GM12865 (cell line): ENCODE measurements at regions not wholly inside any gene's neighbourhood (a gene's known extent, or its start where the extent isn't known, plus 50 kb on each side); places are given as distances from the start of the nearest gene placed in this dataset.
"Not testable (repeated sequence)": the region's sequence is repeated elsewhere in the genome, so short reads cannot be mapped to it uniquely, and the experiment has no call there.

ENCODE experiments used
- DNase-seq: peaks from one replicate; pipeline ENCODE4 v3.0.0; 2010; ENCODE audit warnings: low read depth
- H3K4me3 ChIP-seq: 2 replicates; pipeline ENCODE4 v1.5.1; 2011; ENCODE audit warnings: mild to moderate bottlenecking, low read depth, low read length, control low read depth
- TF ChIP-seq, protein P1 (sequence below): IDR thresholded peaks from 2 replicates; pipeline ENCODE4 v1.5.1; 2011; ENCODE audit warnings: low read length, control low read depth, low read depth, inconsistent platforms; ENCODE audit not compliant: insufficient read depth; ENCODE audit errors: missing control alignments

- TF ChIP-seq, protein P1, sequence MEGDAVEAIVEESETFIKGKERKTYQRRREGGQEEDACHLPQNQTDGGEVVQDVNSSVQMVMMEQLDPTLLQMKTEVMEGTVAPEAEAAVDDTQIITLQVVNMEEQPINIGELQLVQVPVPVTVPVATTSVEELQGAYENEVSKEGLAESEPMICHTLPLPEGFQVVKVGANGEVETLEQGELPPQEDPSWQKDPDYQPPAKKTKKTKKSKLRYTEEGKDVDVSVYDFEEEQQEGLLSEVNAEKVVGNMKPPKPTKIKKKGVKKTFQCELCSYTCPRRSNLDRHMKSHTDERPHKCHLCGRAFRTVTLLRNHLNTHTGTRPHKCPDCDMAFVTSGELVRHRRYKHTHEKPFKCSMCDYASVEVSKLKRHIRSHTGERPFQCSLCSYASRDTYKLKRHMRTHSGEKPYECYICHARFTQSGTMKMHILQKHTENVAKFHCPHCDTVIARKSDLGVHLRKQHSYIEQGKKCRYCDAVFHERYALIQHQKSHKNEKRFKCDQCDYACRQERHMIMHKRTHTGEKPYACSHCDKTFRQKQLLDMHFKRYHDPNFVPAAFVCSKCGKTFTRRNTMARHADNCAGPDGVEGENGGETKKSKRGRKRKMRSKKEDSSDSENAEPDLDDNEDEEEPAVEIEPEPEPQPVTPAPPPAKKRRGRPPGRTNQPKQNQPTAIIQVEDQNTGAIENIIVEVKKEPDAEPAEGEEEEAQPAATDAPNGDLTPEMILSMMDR: no peak
- no peak overlapping the region for H3K4me3 ChIP-seq
- no peak for DNase-seq
Observed at GRCh38 chr11:71323876-71324526, 71.6 kb upstream of the SHANK2 start.

GRCh38 chr11:71322861-71323582 is 70.6 kb upstream of the SHANK2 start:
- TF ChIP-seq, protein P1: no peak
- H3K4me3 ChIP-seq: no peak overlapping the region
- no peak for DNase-seq

GRCh38 chr11:71322192-71322735 is 69.9 kb upstream of the SHANK2 start:
- TF ChIP-seq, protein P1: no peak
- H3K4me3 ChIP-seq: no peak overlapping the region
- DNase-seq: no peak

GRCh38 chr11:71321433-71322191 is 69.2 kb upstream of the SHANK2 start:
- no peak for DNase-seq
- TF ChIP-seq, protein P1: no peak
- H3K4me3 ChIP-seq: no peak overlapping the region

DNA sequence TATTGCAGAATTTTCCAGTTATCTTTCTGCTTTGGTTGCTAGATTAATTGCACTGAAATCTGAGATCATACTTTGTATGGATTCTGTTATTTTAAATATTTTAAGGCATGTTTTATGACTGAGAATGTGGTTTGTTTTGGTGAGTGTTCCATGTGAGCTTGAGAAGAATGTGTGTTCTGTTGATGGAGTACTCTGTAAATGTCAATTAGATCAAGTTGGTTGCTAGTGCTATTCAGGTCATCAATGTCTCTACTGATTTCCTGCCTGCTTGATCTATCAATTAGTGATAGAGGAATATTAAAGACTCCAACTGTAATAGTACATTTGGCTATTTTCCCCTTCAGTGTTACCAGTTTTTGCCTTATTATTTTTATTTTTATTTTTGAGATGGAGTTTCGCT is 64.3 kb upstream of the SHANK2 start:
- no peak overlapping the region for H3K4me3 ChIP-seq
- TF ChIP-seq, protein P1: no peak
- DNase-seq: no peak

DNA sequence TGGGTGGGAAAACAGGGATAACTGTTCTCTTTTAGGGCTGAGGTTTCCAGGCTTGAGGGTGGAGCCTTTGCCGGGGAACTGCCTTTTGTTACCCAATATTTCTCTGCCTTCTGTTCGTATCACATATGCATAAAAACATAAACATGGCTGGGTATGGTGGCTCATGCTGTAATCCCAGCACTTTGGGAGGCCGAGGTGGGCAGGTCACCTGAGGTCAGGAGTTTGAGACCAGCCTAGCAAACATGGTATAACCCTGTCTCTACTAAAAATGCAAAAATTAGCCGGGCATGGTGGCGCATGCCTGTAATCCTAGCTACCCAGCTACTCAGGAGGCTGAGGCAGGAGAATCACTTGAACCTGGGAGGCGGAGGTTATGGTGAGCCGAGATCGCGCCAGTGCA is 60.2 kb upstream of the SHANK2 start:
- H3K4me3 ChIP-seq, DNase-seq: not testable (repeated sequence)

DNA sequence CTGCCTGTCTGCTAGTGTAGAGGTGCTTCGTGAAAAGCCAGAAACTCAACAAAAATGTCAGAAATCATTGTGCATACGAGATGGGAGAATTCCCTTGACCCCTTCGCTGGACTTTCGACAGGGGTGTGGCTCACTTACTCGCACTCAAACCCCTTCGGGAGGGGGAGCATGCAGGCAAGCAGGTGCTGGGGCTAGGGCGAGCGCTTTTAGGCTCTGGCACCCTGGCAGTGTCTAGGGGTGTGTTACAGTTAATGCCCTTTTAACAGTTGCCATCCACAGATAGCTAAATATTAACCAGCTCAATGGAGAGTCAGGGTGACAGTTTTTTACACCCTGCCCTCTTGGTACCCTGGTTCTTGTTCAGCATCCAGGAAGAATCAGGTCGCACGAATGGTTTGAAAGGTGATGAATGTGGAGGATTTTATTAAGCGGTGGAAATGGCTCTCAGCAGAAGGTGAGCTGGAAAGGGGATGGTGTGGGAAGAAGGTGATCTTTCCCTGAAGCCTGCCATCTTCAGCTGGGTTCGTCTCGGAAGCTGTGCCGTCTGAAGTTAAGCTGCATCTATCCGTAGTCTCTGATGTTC is 59.6 kb upstream of the SHANK2 start:
- TF ChIP-seq, protein P1: no peak

More for the DNA sequence above, 59.6 kb upstream of the SHANK2 start:
- H3K4me3 ChIP-seq: no peak overlapping the region
- DNase-seq: no peak
